WTC11 (cell line): ENCODE measurements at regions not wholly inside any gene's neighbourhood (a gene's known extent, or its start where the extent isn't known, plus 50 kb on each side); places are given as distances from the start of the nearest gene placed in this dataset.
A peak's percentile ranks its signal among the peaks of the same experiment; 100 is the strongest.

Source experiments
- ATAC-seq: fragments of 200-7000 bp; cut with Tn5 transposase; 2 replicates; pipeline ENCODE4 v1.10.0; 2021; ENCODE audit warnings: mild to moderate bottlenecking, moderate library complexity
- CTCF ChIA-PET: fragments of 300-600 bp; sonication (Branson Sonifier 250); formaldehyde crosslinking; loops from one replicate; lab custom pipeline; 2021; ENCODE audit warnings: antibody characterized with exemption; lab: Charles Lee
- POLR2A ChIA-PET: fragments of 350-600 bp; sonication (Branson Sonifier 250); formaldehyde crosslinking; loops from one replicate; lab custom pipeline; 2021; ENCODE audit warnings: antibody characterized with exemption; lab: Charles Lee
- DNase-seq: peaks from one replicate; pipeline ENCODE4 v3.0.0; 2021; ENCODE audit warnings: low spot score
- H3K27ac Mint-ChIP-seq: 2 replicates; pipeline ENCODE4 v1.8.0; 2021; ENCODE audit warnings: mixed read lengths
- H3K27me3 Mint-ChIP-seq: 2 replicates; pipeline ENCODE4 v1.8.0; 2021; ENCODE audit warnings: low read depth, mild to moderate bottlenecking, moderate library complexity, mixed read lengths
- H3K36me3 Mint-ChIP-seq: 2 replicates; pipeline ENCODE4 v1.8.0; 2021; ENCODE audit warnings: mixed read lengths
- H3K4me1 Mint-ChIP-seq: 2 replicates; pipeline ENCODE4 v1.8.0; 2022; ENCODE audit warnings: mixed read lengths
- H3K4me3 Mint-ChIP-seq: 2 replicates; pipeline ENCODE4 v1.8.0; 2021; ENCODE audit warnings: mild to moderate bottlenecking, moderate library complexity, mixed read lengths
- H3K9me3 Mint-ChIP-seq: 2 replicates; pipeline ENCODE4 v1.8.0; 2021; ENCODE audit warnings: mixed read lengths
- AR ChIP-seq: fragments of 250-450 bp; sonication (Bioruptor Pico); IDR thresholded peaks from 2 replicates; pipeline ENCODE4 v1.9.0; 2021; ENCODE audit warnings: mild to moderate bottlenecking
- ATF2 ChIP-seq: sonication (generic); formaldehyde crosslinking; IDR thresholded peaks from 2 replicates; pipeline ENCODE4 v1.8.1; 2022; ENCODE audit warnings: low read depth, missing genetic modification reagents, borderline replicate concordance
- ATF3 ChIP-seq: sonication (generic); formaldehyde crosslinking; conservative IDR thresholded peaks from 2 replicates; pipeline ENCODE4 v1.8.1; 2022; ENCODE audit warnings: mild to moderate bottlenecking, missing genetic modification reagents
- CREB1 ChIP-seq: sonication (generic); formaldehyde crosslinking; IDR thresholded peaks from 2 replicates; pipeline ENCODE4 v1.8.0; 2023; ENCODE audit warnings: mild to moderate bottlenecking, missing genetic modification reagents
- CREM ChIP-seq: sonication (generic); formaldehyde crosslinking; IDR thresholded peaks from 2 replicates; pipeline ENCODE4 v1.8.1; 2022; ENCODE audit warnings: mild to moderate bottlenecking, missing genetic modification reagents, moderate library complexity
- FOXJ3 ChIP-seq: sonication (generic); formaldehyde crosslinking; IDR thresholded peaks from 2 replicates; pipeline ENCODE4 v1.9.0; 2021; ENCODE audit warnings: missing genetic modification reagents, mild to moderate bottlenecking, borderline replicate concordance
- IRF1 ChIP-seq: sonication (generic); formaldehyde crosslinking; IDR thresholded peaks from 2 replicates; pipeline ENCODE4 v1.8.0; 2023; ENCODE audit warnings: missing genetic modification reagents
- JAZF1 ChIP-seq: fragments of 250-450 bp; sonication (Bioruptor Pico); IDR thresholded peaks from 2 replicates; pipeline ENCODE4 v1.9.0; 2021; ENCODE audit warnings: moderate library complexity, mild to moderate bottlenecking, inconsistent platforms
- MXD4 ChIP-seq: fragments of 250-450 bp; sonication (Bioruptor Pico); IDR thresholded peaks from 2 replicates; pipeline ENCODE4 v1.8.0; 2021; ENCODE audit warnings: mild to moderate bottlenecking, moderate library complexity, borderline replicate concordance
- MYBL2 ChIP-seq: sonication (generic); formaldehyde crosslinking; IDR thresholded peaks from 2 replicates; pipeline ENCODE4 v1.8.1; 2023; ENCODE audit warnings: mild to moderate bottlenecking, moderate library complexity, missing genetic modification reagents
- NFE2L1 ChIP-seq: sonication (generic); formaldehyde crosslinking; IDR thresholded peaks from 2 replicates; pipeline ENCODE4 v1.8.1; 2023; ENCODE audit warnings: missing genetic modification reagents
- NFYB ChIP-seq: sonication (generic); formaldehyde crosslinking; conservative IDR thresholded peaks from 2 replicates; pipeline ENCODE4 v1.8.0; 2022; ENCODE audit warnings: low read depth, missing genetic modification reagents
- STAT6 ChIP-seq: sonication (generic); formaldehyde crosslinking; conservative IDR thresholded peaks from 2 replicates; pipeline ENCODE4 v1.8.1; 2023; ENCODE audit warnings: mild to moderate bottlenecking, low read depth, missing genetic modification reagents, moderate library complexity
- TEAD1 ChIP-seq: sonication (generic); formaldehyde crosslinking; IDR thresholded peaks from 2 replicates; pipeline ENCODE4 v1.8.0; 2022; ENCODE audit warnings: mild to moderate bottlenecking, missing genetic modification reagents
- TP53 ChIP-seq: sonication (generic); formaldehyde crosslinking; IDR thresholded peaks from 2 replicates; pipeline ENCODE4 v1.8.1; 2023; ENCODE audit warnings: mild to moderate bottlenecking, missing genetic modification reagents
- ZNF219 ChIP-seq: sonication (generic); formaldehyde crosslinking; IDR thresholded peaks from 2 replicates; pipeline ENCODE4 v1.8.0; 2023; ENCODE audit warnings: missing genetic modification reagents, mild to moderate bottlenecking, borderline replicate concordance
- ZNF263 ChIP-seq: sonication (generic); formaldehyde crosslinking; IDR thresholded peaks from 2 replicates; pipeline ENCODE4 v1.8.1; 2022; ENCODE audit warnings: low read depth, mild to moderate bottlenecking, moderate library complexity, missing genetic modification reagents
- ZNF416 ChIP-seq: fragments of 250-450 bp; sonication (Bioruptor Pico); IDR thresholded peaks from 2 replicates; pipeline ENCODE4 v1.9.0; 2021; ENCODE audit warnings: mild to moderate bottlenecking, inconsistent platforms
- TF ChIP-seq, protein P1 (sequence below): sonication (generic); formaldehyde crosslinking; IDR thresholded peaks from 2 replicates; pipeline ENCODE4 v1.8.1; 2022; ENCODE audit warnings: mild to moderate bottlenecking, moderate library complexity, missing genetic modification reagents

GRCh38 chr18:40019797-40020392, 1935.1 kb upstream of the PIK3C3 start:
- CTCF ChIA-PET: interaction anchor here (0.7 kb wide), 1 partner anchor 53 kb away, joined by 3 read pairs; no protein-coding TSS in a partner anchor
- TF ChIP-seq ATF3 (CRISPR knock-in tag) (no peak), NFYB (CRISPR knock-in tag) (no peak), TEAD1 (CRISPR knock-in tag) (no peak), JAZF1 (CRISPR knock-in tag) (no peak)
- H3K36me3 Mint-ChIP-seq: no peaks in the 10 kb centered on the region
- H3K27ac Mint-ChIP-seq: no peak overlapping the region
- POLR2A ChIA-PET: interaction anchor here (0.6 kb wide), 1 partner anchor 259 kb away, joined by 3 read pairs; no protein-coding TSS in a partner anchor
- H3K4me1 Mint-ChIP-seq: peaks cover 45% of the 10 kb centered on the region
- no peak for DNase-seq
- H3K4me3 Mint-ChIP-seq: no peak overlapping the region
- no peaks in the 10 kb centered on the region for H3K9me3 Mint-ChIP-seq
- peaks cover 7% of the 10 kb centered on the region; the same call in 1 of the 2 replicates for H3K27me3 Mint-ChIP-seq
- ATAC-seq: peak; percentile 80

GRCh38 chr18:40018266-40018665, 1936.8 kb upstream of the PIK3C3 start:
- Mint-ChIP-seq H3K9me3 (no peaks in the 10 kb centered on the region), H3K27ac (no peak overlapping the region), H3K27me3 (peaks cover 7% of the 10 kb centered on the region; the same call in 1 of the 2 replicates), H3K4me1 (peaks cover 45% of the 10 kb centered on the region), H3K4me3 (no peak overlapping the region), H3K36me3 (no peaks in the 10 kb centered on the region)
- ATAC-seq (no peak), DNase-seq (no peak)
- no peak for TF ChIP-seq IRF1 (CRISPR knock-in tag)
- TF ChIP-seq STAT6: no peak
- no peak for TF ChIP-seq TP53 (CRISPR knock-in tag)
- TF ChIP-seq TEAD1 (CRISPR knock-in tag): no peak
- TF ChIP-seq FOXJ3 (CRISPR knock-in tag): no peak
- no peak for TF ChIP-seq AR (CRISPR knock-in tag)
- TF ChIP-seq ATF2: no peak
- no peak for TF ChIP-seq ZNF263 (CRISPR knock-in tag)
- TF ChIP-seq, protein P1, sequence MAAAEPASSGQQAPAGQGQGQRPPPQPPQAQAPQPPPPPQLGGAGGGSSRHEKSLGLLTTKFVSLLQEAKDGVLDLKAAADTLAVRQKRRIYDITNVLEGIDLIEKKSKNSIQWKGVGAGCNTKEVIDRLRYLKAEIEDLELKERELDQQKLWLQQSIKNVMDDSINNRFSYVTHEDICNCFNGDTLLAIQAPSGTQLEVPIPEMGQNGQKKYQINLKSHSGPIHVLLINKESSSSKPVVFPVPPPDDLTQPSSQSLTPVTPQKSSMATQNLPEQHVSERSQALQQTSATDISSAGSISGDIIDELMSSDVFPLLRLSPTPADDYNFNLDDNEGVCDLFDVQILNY (CRISPR knock-in tag): no peak
- no peak for TF ChIP-seq MXD4 (CRISPR knock-in tag)
- no peak for TF ChIP-seq CREB1
- no peak for TF ChIP-seq ZNF416 (CRISPR knock-in tag)
- no peak for TF ChIP-seq CREM (CRISPR knock-in tag)
- TF ChIP-seq NFE2L1 (CRISPR knock-in tag): no peak
- TF ChIP-seq MYBL2: no peak
- no peak for TF ChIP-seq ZNF219 (CRISPR knock-in tag)
- POLR2A ChIA-PET: no interaction called here
- CTCF ChIA-PET: no interaction called here
